ENCODE measurements at regions not wholly inside any gene's neighbourhood (a gene's known extent, or its start where the extent isn't known, plus 50 kb on each side); places are given as distances from the start of the nearest gene placed in this dataset.

DNA sequence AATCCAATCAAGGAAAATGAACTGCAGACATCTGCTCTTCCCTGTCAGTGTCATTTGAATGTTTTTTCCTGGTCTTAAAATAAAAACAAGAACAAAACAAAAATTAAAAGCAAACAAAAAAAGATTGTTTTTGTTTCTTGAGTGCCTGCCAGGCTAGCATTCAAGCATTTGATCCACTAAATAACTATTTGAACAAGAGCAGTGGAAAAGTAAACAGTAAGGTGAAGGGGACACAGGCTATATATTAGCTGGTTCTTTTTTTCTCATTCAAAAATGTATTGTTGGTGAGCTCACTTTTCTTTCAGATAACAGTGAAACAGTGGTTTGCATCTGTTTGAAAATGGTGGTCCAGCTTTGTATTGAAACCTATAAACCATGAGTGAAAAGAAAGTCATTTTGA, 586.9 kb upstream of the SGO1 start:
- Histone ChIP-seq H3K27ac (ENCODE audit: low read depth) (no peak overlapping the region), H2AFZ (no peak overlapping the region), H3K79me2 (replicated peaks; ENCODE audit: insufficient read depth) (no peaks in the 10 kb centered on the region), H3K9me2 (ENCODE audit: insufficient read depth) (no peaks in the 10 kb centered on the region), H3K36me3 (ENCODE audit: insufficient read depth) (no peaks in the 10 kb centered on the region), H3F3A (replicated peaks; ENCODE audit: low read depth) (no peaks in the 10 kb centered on the region), H3K4me2 (no peak overlapping the region), H3K4me3 (no peak overlapping the region), H3K4me1 (ENCODE audit: insufficient read depth) (no peaks in the 10 kb centered on the region), H4K20me1 (replicated peaks; ENCODE audit: insufficient read depth) (no peaks in the 10 kb centered on the region), H3K27me3 (ENCODE audit: insufficient read depth) (no peaks in the 10 kb centered on the region)
- no peaks in the 10 kb centered on the region for H3K4me1 Mint-ChIP-seq
- TF ChIP-seq, protein P1, sequence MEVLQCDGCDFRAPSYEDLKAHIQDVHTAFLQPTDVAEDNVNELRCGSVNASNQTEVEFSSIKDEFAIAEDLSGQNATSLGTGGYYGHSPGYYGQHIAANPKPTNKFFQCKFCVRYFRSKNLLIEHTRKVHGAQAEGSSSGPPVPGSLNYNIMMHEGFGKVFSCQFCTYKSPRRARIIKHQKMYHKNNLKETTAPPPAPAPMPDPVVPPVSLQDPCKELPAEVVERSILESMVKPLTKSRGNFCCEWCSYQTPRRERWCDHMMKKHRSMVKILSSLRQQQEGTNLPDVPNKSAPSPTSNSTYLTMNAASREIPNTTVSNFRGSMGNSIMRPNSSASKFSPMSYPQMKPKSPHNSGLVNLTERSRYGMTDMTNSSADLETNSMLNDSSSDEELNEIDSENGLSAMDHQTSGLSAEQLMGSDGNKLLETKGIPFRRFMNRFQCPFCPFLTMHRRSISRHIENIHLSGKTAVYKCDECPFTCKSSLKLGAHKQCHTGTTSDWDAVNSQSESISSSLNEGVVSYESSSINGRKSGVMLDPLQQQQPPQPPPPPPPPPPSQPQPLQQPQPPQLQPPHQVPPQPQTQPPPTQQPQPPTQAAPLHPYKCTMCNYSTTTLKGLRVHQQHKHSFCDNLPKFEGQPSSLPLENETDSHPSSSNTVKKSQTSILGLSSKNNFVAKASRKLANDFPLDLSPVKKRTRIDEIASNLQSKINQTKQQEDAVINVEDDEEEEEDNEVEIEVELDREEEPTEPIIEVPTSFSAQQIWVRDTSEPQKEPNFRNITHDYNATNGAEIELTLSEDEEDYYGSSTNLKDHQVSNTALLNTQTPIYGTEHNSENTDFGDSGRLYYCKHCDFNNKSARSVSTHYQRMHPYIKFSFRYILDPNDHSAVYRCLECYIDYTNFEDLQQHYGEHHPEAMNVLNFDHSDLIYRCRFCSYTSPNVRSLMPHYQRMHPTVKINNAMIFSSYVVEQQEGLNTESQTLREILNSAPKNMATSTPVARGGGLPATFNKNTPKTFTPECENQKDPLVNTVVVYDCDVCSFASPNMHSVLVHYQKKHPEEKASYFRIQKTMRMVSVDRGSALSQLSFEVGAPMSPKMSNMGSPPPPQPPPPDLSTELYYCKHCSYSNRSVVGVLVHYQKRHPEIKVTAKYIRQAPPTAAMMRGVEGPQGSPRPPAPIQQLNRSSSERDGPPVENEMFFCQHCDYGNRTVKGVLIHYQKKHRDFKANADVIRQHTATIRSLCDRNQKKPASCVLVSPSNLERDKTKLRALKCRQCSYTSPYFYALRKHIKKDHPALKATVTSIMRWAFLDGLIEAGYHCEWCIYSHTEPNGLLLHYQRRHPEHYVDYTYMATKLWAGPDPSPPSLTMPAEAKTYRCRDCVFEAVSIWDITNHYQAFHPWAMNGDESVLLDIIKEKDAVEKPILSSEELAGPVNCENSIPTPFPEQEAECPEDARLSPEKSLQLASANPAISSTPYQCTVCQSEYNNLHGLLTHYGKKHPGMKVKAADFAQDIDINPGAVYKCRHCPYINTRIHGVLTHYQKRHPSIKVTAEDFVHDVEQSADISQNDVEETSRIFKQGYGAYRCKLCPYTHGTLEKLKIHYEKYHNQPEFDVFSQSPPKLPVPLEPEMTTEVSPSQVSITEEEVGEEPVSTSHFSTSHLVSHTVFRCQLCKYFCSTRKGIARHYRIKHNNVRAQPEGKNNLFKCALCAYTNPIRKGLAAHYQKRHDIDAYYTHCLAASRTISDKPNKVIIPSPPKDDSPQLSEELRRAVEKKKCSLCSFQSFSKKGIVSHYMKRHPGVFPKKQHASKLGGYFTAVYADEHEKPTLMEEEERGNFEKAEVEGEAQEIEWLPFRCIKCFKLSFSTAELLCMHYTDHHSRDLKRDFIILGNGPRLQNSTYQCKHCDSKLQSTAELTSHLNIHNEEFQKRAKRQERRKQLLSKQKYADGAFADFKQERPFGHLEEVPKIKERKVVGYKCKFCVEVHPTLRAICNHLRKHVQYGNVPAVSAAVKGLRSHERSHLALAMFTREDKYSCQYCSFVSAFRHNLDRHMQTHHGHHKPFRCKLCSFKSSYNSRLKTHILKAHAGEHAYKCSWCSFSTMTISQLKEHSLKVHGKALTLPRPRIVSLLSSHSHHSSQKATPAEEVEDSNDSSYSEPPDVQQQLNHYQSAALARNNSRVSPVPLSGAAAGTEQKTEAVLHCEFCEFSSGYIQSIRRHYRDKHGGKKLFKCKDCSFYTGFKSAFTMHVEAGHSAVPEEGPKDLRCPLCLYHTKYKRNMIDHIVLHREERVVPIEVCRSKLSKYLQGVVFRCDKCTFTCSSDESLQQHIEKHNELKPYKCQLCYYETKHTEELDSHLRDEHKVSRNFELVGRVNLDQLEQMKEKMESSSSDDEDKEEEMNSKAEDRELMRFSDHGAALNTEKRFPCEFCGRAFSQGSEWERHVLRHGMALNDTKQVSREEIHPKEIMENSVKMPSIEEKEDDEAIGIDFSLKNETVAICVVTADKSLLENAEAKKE (CRISPR knock-in tag; IDR thresholded peaks at IDR 0.05), result no peak
- TF ChIP-seq CREB1 (CRISPR knock-in tag; IDR thresholded peaks at IDR 0.05; ENCODE audit: low read depth) (no peak), JUNB (IDR thresholded peaks at IDR 0.05; ENCODE audit: unreplicated experiment) (no peak), NANOG (IDR thresholded peaks at IDR 0.05; ENCODE audit: borderline replicate concordance) (no peak), POLR2AphosphoS5 (IDR thresholded peaks at IDR 0.05; ENCODE audit: low read depth) (no peak), EZH2phosphoT487 (IDR thresholded peaks at IDR 0.05; ENCODE audit: unreplicated experiment) (no peak), ZNF114 (CRISPR knock-in tag; IDR thresholded peaks at IDR 0.05) (no peak), ZNF331 (CRISPR knock-in tag; IDR thresholded peaks at IDR 0.05; ENCODE audit: low read depth) (no peak), STAT1 (IDR thresholded peaks at IDR 0.05; ENCODE audit: unreplicated experiment) (no peak)
- TF ChIP-seq, protein P2, sequence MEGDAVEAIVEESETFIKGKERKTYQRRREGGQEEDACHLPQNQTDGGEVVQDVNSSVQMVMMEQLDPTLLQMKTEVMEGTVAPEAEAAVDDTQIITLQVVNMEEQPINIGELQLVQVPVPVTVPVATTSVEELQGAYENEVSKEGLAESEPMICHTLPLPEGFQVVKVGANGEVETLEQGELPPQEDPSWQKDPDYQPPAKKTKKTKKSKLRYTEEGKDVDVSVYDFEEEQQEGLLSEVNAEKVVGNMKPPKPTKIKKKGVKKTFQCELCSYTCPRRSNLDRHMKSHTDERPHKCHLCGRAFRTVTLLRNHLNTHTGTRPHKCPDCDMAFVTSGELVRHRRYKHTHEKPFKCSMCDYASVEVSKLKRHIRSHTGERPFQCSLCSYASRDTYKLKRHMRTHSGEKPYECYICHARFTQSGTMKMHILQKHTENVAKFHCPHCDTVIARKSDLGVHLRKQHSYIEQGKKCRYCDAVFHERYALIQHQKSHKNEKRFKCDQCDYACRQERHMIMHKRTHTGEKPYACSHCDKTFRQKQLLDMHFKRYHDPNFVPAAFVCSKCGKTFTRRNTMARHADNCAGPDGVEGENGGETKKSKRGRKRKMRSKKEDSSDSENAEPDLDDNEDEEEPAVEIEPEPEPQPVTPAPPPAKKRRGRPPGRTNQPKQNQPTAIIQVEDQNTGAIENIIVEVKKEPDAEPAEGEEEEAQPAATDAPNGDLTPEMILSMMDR (conservative IDR thresholded peaks at IDR 0.05; ENCODE audit: low read depth in 2 of 2), result no peak
- TF ChIP-seq, protein P3, sequence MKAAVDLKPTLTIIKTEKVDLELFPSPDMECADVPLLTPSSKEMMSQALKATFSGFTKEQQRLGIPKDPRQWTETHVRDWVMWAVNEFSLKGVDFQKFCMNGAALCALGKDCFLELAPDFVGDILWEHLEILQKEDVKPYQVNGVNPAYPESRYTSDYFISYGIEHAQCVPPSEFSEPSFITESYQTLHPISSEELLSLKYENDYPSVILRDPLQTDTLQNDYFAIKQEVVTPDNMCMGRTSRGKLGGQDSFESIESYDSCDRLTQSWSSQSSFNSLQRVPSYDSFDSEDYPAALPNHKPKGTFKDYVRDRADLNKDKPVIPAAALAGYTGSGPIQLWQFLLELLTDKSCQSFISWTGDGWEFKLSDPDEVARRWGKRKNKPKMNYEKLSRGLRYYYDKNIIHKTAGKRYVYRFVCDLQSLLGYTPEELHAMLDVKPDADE (IDR thresholded peaks at IDR 0.05), result no peak
- TF ChIP-seq, protein P4, sequence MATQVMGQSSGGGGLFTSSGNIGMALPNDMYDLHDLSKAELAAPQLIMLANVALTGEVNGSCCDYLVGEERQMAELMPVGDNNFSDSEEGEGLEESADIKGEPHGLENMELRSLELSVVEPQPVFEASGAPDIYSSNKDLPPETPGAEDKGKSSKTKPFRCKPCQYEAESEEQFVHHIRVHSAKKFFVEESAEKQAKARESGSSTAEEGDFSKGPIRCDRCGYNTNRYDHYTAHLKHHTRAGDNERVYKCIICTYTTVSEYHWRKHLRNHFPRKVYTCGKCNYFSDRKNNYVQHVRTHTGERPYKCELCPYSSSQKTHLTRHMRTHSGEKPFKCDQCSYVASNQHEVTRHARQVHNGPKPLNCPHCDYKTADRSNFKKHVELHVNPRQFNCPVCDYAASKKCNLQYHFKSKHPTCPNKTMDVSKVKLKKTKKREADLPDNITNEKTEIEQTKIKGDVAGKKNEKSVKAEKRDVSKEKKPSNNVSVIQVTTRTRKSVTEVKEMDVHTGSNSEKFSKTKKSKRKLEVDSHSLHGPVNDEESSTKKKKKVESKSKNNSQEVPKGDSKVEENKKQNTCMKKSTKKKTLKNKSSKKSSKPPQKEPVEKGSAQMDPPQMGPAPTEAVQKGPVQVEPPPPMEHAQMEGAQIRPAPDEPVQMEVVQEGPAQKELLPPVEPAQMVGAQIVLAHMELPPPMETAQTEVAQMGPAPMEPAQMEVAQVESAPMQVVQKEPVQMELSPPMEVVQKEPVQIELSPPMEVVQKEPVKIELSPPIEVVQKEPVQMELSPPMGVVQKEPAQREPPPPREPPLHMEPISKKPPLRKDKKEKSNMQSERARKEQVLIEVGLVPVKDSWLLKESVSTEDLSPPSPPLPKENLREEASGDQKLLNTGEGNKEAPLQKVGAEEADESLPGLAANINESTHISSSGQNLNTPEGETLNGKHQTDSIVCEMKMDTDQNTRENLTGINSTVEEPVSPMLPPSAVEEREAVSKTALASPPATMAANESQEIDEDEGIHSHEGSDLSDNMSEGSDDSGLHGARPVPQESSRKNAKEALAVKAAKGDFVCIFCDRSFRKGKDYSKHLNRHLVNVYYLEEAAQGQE (IDR thresholded peaks at IDR 0.05; ENCODE audit: unreplicated experiment), result no peak
- H3K36me3 Mint-ChIP-seq (ENCODE audit: low read depth), result no peaks in the 10 kb centered on the region
- ATAC-seq, result no peak
- DNase-seq (ENCODE audit: low spot score), result no peak
- no peak overlapping the region for H3K27ac Mint-ChIP-seq
- no peaks in the 10 kb centered on the region for H3K9me3 Mint-ChIP-seq
- no peak overlapping the region for H3K4me3 Mint-ChIP-seq
- no peaks in the 10 kb centered on the region for H3K27me3 Mint-ChIP-seq (ENCODE audit: insufficient read depth, low read depth, poor library complexity)
